ENCODE measurements at regions not wholly inside any gene's neighbourhood (a gene's known extent, or its start where the extent isn't known, plus 50 kb on each side); places are given as distances from the start of the nearest gene placed in this dataset.
"Not testable (repeated sequence)": the region's sequence is repeated elsewhere in the genome, so short reads cannot be mapped to it uniquely, and the experiment has no call there.

DNA sequence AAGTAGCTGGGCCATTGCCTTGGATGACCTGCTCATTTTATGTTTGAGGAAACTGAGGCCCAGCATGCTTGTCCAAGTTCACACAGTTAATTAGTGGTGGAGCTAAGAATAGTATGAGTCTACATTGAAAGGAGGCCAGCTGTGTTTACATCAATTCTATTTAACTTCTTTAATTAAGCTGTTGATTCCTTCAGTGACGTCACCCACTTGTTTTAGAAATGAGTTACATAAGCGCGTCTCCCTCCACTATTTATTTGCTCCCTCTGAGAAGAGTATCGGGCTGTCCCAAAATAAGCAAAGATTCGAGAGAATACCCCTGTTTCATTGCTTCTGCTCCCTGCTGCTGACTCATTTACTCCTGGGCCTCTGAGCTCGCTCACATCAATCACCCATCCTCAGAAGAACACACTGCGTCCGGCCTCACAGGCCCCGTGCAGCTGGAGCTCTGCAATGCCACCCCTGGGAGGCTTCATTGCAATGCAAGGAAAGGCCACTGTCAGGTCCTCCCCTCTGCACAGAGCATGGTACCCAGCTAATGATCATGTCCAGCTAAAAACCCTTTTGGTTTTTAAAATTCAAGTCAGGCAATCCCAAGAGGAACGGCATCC lies 74.8 kb upstream of the BMP2 start:
- no peak for DNase-seq

DNA sequence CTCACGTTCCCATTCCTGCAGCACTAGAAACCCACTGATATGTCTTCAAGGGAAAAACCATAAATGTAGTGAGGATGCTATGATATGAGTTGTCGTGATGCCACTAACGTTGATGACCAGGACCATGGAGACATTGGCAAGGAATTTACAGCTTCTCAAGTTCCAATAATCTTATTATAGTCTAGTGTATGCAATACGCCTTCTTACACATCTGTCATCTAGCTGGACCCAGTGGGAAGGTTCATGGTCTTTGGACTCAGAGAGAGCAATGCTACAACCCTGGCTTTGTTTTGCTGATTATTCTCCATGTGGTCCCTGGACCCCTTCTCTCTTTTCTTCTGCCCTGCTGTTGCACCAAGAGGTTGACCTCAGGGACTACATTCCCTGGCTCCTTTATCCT lies 76.0 kb upstream of the BMP2 start:
- no peak for DNase-seq

DNA sequence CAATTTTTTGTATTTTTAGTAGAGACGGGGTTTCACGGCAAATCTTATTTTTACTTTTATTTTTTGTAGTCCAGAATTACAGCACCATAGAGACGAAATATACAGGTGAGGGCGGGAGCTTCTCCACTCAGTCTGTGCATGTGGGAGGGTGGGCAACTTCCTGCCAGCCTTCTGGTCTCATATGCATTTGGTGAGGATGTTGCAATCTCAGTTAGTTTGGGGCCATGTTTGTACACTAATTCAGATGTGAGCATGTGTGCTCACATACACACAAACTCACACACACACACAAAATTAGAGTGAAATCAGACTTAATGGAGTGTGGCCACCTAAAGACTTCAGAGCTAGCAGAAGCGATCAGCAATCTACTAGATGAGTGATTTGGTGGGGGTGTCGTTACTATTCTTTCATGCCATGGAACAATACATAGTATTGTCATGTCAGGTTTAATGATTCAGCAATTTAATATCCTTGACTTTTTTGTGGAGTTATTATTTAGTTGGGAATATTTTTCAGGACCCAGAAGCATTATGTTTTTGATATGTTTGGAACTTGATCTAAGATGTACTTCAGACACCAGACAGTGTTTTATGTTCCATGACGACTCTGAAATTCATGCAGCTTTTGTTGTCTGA lies 78.0 kb upstream of the BMP2 start:
- DNase-seq, result no peak

- no peak for DNase-seq
Measured at GRCh38 chr20:6686171-6686570, 81.3 kb upstream of the BMP2 start.

DNA sequence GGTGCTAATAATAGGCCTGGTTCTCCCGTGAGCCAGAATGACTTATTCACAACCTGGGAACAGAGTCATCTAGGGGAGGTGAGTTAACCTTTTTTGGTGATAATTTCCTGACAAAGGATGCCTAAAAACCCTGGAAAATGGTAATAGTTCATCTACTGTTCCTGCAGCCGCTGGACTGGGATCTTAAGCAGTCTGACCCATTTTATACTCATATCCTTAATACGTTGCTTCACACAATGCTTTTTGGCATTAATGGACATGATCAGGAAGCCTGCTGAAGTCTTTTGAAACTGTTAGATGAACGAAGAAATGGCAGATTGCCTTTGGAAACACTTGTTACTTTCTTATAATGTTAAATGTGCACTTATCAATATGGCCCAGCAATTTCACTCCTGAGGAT lies 81.9 kb upstream of the BMP2 start:
- no peak for DNase-seq

DNA sequence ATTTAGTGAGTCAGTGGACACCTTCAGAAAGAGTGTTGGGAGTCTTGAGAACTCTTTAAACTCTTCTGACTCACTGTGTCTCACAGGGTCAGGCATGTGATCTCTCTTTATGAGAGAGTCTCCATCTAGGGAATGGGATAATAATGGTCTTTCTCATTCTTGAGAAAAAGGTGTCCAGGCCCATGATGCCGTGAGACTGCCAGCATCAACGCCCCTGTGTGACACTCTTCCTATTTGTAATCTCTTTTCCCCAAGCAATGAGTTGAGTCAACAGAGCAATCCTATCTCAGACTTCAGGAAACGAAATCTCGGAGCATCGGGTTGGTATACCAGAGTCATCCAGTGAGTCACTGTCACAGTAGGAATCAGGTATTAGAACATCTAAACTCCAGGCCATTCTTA lies 82.3 kb upstream of the BMP2 start:
- DNase-seq, result no peak

GRCh38 chr20:6683021-6683977 lies 84.2 kb upstream of the BMP2 start:
- no peak for DNase-seq

DNA sequence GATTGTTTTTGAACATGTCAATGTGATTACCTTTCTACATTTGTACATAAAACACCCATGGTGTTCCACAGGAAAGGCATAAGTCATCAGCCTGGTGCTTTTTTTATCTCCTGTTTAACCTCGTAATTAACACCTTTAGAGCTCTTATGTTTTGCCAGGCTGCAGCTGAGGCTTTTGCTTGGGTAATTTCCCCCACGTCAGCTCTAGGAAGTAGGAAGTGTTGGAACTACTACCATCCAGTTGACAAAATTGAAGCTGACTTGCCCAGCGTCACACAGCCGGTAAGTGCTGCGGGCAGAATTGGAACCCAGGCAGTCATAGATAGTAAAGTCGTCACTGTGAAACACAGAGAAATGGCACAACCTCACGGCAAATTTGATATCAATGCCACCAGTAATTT lies 86.6 kb upstream of the BMP2 start:
- DNase-seq, result no peak

DNA sequence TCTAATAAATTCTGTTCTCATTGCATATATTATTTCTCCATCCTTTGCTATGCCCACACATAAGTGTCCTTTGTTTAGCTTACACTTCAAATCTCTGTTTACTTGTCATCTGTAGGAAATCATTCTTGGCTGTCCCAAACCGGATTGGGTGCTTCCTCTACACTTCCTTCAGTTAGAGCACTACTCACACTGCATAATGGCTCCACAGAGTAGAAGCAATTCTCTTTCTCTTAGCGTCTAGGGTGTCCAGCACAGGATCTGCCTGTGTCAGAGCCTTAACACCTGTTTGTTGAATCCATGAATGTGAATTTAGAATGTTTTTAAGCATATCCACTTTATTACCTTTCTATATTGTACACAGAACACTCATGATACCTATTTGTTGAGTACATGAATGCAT lies 87.0 kb upstream of the BMP2 start:
- DNase-seq, result no peak

- DNase-seq, result no peak
Measured at GRCh38 chr20:6679086-6679485, 88.4 kb upstream of the BMP2 start.

GRCh38 chr20:6678101-6678500 lies 89.4 kb upstream of the BMP2 start:
- no peak for DNase-seq

DNA sequence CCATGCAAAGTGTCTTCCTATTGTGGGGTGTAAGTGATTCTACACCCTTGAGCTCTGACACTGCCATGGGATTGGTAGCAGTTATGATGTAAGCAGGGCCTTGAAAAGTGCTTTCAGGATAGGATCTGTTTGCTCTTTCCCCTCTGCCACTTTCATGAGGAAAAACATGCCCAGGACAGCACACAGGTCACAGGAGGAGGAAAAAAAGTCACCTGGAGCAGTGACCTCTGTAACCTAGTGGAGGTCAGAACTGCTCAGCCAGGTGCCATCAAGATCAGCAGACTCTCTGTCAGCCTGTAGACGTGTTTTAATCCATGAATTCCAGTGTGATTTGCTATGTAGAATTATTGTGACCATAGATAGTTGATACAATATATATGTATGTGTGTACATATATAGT lies 92.7 kb upstream of the BMP2 start:
- DNase-seq, result no peak

- no peak for DNase-seq
Measured at GRCh38 chr20:6673071-6673470, 94.4 kb upstream of the BMP2 start.

- DNase-seq, result no peak
Measured at GRCh38 chr20:6671829-6672228, 95.7 kb upstream of the BMP2 start.

DNA sequence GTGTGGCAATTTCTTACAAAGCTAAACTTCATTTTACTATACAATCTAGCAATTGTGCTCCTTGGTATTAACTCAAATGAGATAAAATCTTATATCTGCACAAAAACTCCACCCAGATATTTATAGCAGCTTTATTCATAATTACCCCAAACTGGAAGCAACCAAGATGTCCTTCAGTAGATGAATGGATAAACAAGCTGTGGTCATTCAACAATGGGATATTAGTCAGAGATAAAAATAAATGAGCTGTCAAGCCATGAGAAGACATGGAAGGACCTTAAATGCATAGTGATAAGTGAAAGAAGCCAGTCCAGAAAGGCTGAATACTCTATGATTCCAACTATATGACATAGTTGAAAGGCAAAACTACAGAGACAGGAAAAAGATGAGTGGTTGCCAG lies 98.9 kb upstream of the BMP2 start:
- DNase-seq, result no peak

DNA sequence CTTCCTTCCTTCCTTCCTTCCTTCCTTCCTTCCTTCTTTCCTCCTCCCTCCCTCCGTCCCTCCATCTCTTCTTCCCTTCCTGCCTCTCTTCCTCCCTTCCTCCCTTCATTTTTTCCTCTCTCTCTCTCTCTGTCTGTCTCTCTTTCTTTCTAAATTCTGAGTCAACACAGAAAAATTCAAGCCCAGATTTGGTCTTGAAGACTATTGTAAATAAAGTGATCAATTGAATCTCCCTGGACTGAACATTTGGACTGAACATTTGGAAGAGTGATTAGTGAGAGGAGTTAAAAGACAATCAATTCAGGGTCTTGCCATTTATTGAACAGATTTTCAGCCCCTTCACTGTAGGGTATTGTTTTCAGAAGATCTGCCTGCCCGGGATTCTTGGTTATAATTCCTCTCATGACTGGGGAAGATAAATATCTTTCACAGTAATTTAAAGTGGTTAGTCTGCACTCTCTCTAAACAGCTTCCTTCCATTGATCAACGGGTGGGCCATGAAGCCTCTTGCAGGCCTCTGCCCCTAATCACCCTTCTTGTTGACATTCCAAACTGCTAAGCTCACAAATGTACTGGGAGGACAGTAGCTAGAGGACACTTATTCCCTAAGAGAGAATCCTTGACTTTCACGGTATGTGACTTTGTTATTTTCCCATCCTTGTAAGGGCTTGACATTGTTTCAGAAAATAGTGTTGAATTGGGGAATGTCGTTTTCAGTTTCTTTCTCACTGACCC lies 101.7 kb upstream of the BMP2 start:
- no peak for DNase-seq

DNA sequence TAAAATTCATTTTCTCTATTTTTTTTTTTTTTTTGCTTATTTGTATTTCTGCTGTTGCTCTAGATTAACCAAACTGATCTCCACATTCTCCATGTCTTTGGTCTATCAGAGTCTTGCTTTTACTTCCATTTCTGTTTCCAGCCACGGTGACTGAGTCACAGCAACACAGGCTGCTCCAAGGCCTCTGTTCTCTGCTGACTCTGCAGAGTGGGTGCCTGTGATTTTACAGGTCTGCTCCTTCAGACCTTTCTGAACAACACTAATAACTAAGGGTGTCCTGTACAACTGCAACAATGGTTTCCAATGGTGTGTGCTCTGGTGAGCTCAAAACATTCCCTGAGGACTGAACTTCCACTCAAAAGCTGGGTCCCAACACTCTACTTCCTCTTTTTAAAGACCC lies 102.3 kb upstream of the BMP2 start:
- no peak for DNase-seq

- no peak for DNase-seq
Measured at GRCh38 chr20:6664574-6664973, 102.9 kb upstream of the BMP2 start.

GRCh38 chr20:6663751-6664388 lies 103.6 kb upstream of the BMP2 start:
- DNase-seq, result no peak

- no peak for DNase-seq
Measured at GRCh38 chr20:6663104-6663503, 104.4 kb upstream of the BMP2 start.

DNA sequence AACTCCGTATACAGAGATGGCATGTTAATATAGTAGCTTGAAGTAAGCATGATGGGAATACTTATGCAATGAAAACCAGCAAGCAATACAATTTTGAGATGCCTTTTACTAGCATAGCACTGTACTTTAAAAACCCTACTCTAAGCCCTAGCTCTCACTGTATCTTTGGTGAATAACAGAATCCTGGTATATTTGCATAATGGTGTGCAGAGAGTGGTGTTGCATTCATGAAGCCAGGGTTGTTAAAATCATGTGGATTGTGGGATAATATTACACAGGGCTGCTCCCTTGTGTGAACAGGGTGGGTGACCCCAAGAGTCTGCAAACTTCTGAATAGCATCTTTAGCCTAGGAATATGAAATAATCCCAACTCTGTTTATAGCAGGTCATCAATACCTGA lies 105.2 kb upstream of the BMP2 start:
- DNase-seq, result no peak

DNA sequence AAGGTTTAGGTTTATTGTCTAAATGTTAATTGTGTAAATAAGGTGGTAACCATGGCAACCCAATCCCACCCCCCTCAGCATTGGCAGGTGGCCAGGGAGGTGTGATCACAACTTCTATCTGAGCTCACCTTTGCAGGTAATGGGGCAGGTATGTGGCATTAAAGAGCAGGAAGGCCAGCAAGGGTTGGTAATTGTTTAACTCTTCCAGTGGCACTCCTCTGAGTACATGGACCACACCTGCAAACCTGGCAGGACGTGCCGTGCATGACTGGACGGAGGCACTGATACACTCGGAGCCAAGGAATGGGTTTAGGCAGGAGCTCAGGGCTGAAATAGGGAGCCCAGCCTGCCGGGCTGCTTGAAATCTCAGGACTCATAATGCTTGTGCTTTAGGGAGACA lies 107.0 kb upstream of the BMP2 start:
- no peak for DNase-seq

DNA sequence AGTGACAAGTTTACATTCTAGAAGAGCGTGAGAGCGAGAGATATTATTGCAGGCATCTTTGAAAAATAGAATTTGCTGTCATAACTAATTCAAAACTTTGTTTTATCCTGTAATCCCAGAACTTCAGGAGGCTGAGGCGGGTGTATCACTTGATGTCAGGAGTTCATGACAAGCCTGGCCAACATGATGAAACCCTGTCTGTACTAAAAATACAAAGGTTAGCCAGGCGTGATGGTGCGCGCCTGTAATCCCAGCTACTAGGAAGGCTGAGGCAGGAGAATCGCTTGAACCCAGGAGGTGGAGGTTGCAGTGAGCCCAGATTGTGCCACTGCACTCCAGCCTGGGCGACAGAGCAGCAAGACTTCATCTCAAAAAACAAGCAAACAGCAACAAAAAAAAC lies 108.6 kb upstream of the BMP2 start:
- DNase-seq, result not testable (repeated sequence)

Measured in CD4-positive, alpha-beta T cell treated with Interleukin-21 for 1 hour (primary cell).